Transverse colon (tissue), 4 donors: ENCODE measurements at regions not wholly inside any gene's neighbourhood (a gene's known extent, or its start where the extent isn't known, plus 50 kb on each side); places are given as distances from the start of the nearest gene placed in this dataset.

Experiments used
- DNase-seq: peaks from one replicate; pipeline ENCODE4 v3.0.0-alpha.2; 2019
- H3K27ac ChIP-seq, 4 donors: fragments of 200-600 bp; sonication (generic); 2 replicates each; pipeline ENCODE4 v1.5.1; 2016 to 2018; ENCODE audit warnings: inconsistent platforms in 4 of 4
- H3K27me3 ChIP-seq: fragments of 200-600 bp; sonication (generic); 2 replicates; pipeline ENCODE4 v1.5.1; 2017; ENCODE audit warnings: inconsistent platforms
- H3K36me3 ChIP-seq, 4 donors: fragments of 200-600 bp; sonication (generic); 2 replicates each; pipeline ENCODE4 v1.5.1; 2017 to 2019; ENCODE audit warnings: inconsistent platforms in 4 of 4
- H3K4me1 ChIP-seq, 4 donors: fragments of 200-600 bp; sonication (generic); 2 replicates each; pipeline ENCODE4 v1.5.1; 2017 to 2020; ENCODE audit warnings: inconsistent platforms in 4 of 4
- H3K4me3 ChIP-seq, 4 donors: fragments of 200-600 bp; sonication (generic); 1 replicate in 1 of 4; 2 replicates in 3 of 4; pipeline versions ENCODE4 v1.5.1 to v1.6.1; 2017 to 2019; ENCODE audit warnings: inconsistent platforms in 4 of 4
- H3K9me3 ChIP-seq, 2 donors: fragments of 200-600 bp; sonication (generic); 2 replicates each; pipeline ENCODE4 v1.5.1; 2017 to 2019; ENCODE audit warnings: inconsistent platforms in 2 of 2
- EP300 ChIP-seq: sonication (generic); formaldehyde crosslinking; IDR thresholded peaks from one replicate; pipeline ENCODE4 v1.6.1; 2017; ENCODE audit warnings: antibody characterized with exemption, low read depth
- POLR2A ChIP-seq: fragments of 450-650 bp; IDR thresholded peaks from one replicate; pipeline ENCODE4 v1.6.1; 2016; ENCODE audit warnings: antibody characterized with exemption, mild to moderate bottlenecking, moderate library complexity
- POLR2AphosphoS5 ChIP-seq, 3 donors: sonication (generic); formaldehyde crosslinking; IDR thresholded peaks; one replicate each; pipeline ENCODE4 v1.6.1; 2016; ENCODE audit warnings: antibody characterized with exemption in 3 of 3
- WGBS, 2 donors: methylation state at CpG; one replicate each; pipeline ENCODE4 v1.1.5; 2018; ENCODE audit warnings: low coverage in 1 of 2; 5-methylcytosine and 5-hydroxymethylcytosine counted together
- in situ Hi-C, 4 donors: fragments of 200-750 bp; cut with MboI; loops; one replicate each; pipeline versions ENCODE4 v1.15.0 to v1.15.1; 2017; ENCODE audit warnings: low sequenced_read_pairs in 3 of 4, low pct_ligation_motif_present in 1 of 4, low pct_unique_long_range_greater_than_20kb in 1 of 4
- intact Hi-C: fragments of 100-400 bp; cut with DNase I; formaldehyde crosslinking; loops from one replicate; pipeline ENCODE4 v1.15.1; 2023; ENCODE audit warnings: low total_unique reads
- TF ChIP-seq, protein P1 (sequence below), 5 experiments: fragments of 200-600 bp in 3 of 5; fragments of 450-650 bp in 2 of 5; sonication (generic) in 3 of 5; IDR thresholded peaks; 1 replicate in 2 of 5; 2 replicates in 3 of 5; pipeline ENCODE4 v1.5.1; 2016 to 2017; ENCODE audit warnings: antibody characterized with exemption in 5 of 5, inconsistent platforms in 3 of 5, mild to moderate bottlenecking in 2 of 5, moderate library complexity in 1 of 5

- Histone ChIP-seq H3K27ac (no peak overlapping the region), H3K36me3 (no peaks in the 10 kb centered on the region), H3K27me3 (no peaks in the 10 kb centered on the region), H3K9me3 (no peaks in the 10 kb centered on the region), H3K4me3 (no peak overlapping the region), H3K4me1 (no peaks in the 10 kb centered on the region)
- no peak for DNase-seq
- in situ Hi-C loops, result no loop called here
- 25% methylated on average over 2 of the region's 2 CpGs; no CpG with 5 or more reads in 1 of the 2 donors for WGBS, 2 donors
- TF ChIP-seq, protein P1, sequence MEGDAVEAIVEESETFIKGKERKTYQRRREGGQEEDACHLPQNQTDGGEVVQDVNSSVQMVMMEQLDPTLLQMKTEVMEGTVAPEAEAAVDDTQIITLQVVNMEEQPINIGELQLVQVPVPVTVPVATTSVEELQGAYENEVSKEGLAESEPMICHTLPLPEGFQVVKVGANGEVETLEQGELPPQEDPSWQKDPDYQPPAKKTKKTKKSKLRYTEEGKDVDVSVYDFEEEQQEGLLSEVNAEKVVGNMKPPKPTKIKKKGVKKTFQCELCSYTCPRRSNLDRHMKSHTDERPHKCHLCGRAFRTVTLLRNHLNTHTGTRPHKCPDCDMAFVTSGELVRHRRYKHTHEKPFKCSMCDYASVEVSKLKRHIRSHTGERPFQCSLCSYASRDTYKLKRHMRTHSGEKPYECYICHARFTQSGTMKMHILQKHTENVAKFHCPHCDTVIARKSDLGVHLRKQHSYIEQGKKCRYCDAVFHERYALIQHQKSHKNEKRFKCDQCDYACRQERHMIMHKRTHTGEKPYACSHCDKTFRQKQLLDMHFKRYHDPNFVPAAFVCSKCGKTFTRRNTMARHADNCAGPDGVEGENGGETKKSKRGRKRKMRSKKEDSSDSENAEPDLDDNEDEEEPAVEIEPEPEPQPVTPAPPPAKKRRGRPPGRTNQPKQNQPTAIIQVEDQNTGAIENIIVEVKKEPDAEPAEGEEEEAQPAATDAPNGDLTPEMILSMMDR (IDR thresholded peaks at IDR 0.05), result no peak
- TF ChIP-seq EP300, result no peak
- intact Hi-C loops, result no loop called here
Measured at GRCh38 chrX:35664833-35665232, 133.3 kb upstream of the MAGEB16 start.

DNA sequence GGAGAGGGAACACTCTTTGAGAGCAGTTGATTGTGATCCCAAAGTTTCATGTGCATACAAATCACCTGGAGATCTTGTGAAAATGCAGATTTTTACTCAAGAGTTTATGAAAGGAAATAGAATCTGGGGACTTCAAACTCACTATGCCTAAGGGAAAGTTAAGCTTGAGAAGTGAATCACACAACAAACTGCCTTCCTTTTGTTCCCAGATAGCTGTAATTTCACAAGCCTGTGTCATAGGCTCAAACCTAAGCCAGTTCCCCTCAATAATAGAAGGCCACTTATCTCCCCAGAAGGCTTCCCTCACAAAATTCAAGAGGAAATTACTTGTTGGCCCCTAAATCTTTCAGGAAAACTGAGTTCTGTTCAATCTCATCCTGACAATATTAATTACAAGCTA lies 132.8 kb upstream of the MAGEB16 start:
- H3K4me1 ChIP-seq, result no peaks in the 10 kb centered on the region
- no peak for DNase-seq
- H3K27me3 ChIP-seq, result no peaks in the 10 kb centered on the region
- no peaks in the 10 kb centered on the region for H3K36me3 ChIP-seq
- TF ChIP-seq POLR2A, result no peak
- no peak for TF ChIP-seq POLR2AphosphoS5 (IDR thresholded peaks at IDR 0.05)
- TF ChIP-seq EP300, result no peak
- TF ChIP-seq, protein P1 (IDR thresholded peaks at IDR 0.05), result no peak
- no peaks in the 10 kb centered on the region for H3K9me3 ChIP-seq
- H3K27ac ChIP-seq, result no peak overlapping the region
- in situ Hi-C loops (no loop called here), intact Hi-C loops (no loop called here)
- no peak overlapping the region for H3K4me3 ChIP-seq

DNA sequence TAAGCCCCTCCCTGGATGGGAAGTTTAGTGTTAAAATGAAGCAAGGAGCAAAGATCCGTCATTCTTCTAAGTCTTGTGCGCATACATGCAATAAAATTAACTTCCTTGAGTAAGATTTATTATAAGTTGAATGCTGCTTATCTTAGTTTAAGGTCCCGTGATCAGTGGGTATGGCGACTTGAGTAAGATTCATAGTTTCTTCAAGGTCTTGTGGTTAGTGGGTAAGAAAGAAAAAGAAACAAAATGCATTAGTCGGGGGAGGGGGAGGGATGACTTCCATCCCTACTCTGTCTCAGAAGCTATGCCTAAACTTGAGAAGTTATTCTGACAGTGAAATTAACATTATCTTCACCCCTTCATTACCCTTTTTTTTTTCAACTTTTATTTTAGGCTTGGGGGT lies 127.3 kb upstream of the MAGEB16 start:
- no peak for DNase-seq
- Histone ChIP-seq H3K27ac (no peak overlapping the region), H3K27me3 (no peaks in the 10 kb centered on the region), H3K4me1 (no peaks in the 10 kb centered on the region), H3K36me3 (no peaks in the 10 kb centered on the region), H3K9me3 (no peaks in the 10 kb centered on the region), H3K4me3 (no peak overlapping the region)
- in situ Hi-C loops (no loop called here), intact Hi-C loops (no loop called here)
- 47 to 48% methylated on average over 5 of the region's 5 CpGs for WGBS, 2 donors
- TF ChIP-seq POLR2A, result no peak
- TF ChIP-seq, protein P1 (IDR thresholded peaks at IDR 0.05), result no peak
- TF ChIP-seq POLR2AphosphoS5 (IDR thresholded peaks at IDR 0.05), result no peak
- TF ChIP-seq EP300, result no peak

DNA sequence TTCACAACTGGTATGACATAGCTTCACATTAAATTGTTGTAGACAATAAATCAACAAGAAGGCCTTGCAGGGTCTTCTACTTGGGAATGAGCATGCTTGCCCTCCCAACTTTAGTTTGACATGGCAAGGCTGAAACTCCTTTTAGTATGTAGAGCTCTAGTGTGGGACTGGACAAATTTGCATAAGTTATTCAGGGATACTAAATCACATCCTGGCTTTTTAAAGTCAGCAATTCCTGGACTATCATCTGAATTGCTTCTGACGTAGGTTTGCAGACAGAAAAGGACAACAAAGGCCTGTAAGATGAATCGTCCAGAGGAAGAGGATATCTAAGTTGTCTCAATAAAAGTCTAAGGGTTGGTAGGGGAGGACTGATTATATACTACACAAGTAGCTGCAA lies 123.0 kb upstream of the MAGEB16 start:
- no peaks in the 10 kb centered on the region for H3K27me3 ChIP-seq
- WGBS, 2 donors, result 50% methylated on average over 2 of the region's 2 CpGs; no CpG with 5 or more reads in 1 of the 2 donors
- H3K27ac ChIP-seq, result no peak overlapping the region
- intact Hi-C loops, result no loop called here
- H3K9me3 ChIP-seq, result no peaks in the 10 kb centered on the region
- in situ Hi-C loops, result no loop called here
- no peaks in the 10 kb centered on the region for H3K36me3 ChIP-seq
- DNase-seq, result no peak
- TF ChIP-seq POLR2AphosphoS5 (IDR thresholded peaks at IDR 0.05) (no peak), EP300 (no peak), POLR2A (no peak)
- TF ChIP-seq, protein P1 (IDR thresholded peaks at IDR 0.05), result no peak
- no peak overlapping the region for H3K4me3 ChIP-seq
- H3K4me1 ChIP-seq, result no peaks in the 10 kb centered on the region
